Naive thymus-derived CD4-positive, alpha-beta T cell (primary cell): ENCODE measurements at regions not wholly inside any gene's neighbourhood (a gene's known extent, or its start where the extent isn't known, plus 50 kb on each side); places are given as distances from the start of the nearest gene placed in this dataset.

Experiments
- ATAC-seq: fragments of 150-1000 bp; cut with Tn5 transposase; 2 replicates; pipeline ENCODE4 v1.10.0; 2021; ENCODE audit warnings: mild to moderate bottlenecking, moderate library complexity
- CTCF ChIA-PET: fragments of 350-600 bp; sonication (Branson Sonifier 250); formaldehyde crosslinking; loops from one replicate; lab custom pipeline; 2021; ENCODE audit warnings: antibody characterized with exemption; lab: Charles Lee
- POLR2A ChIA-PET: fragments of 350-600 bp; sonication (Branson Sonifier 250); formaldehyde crosslinking; loops from one replicate; lab custom pipeline; 2021; ENCODE audit warnings: antibody characterized with exemption, inconsistent platforms; lab: Charles Lee
- DNase-seq, 9 donors: peaks; one replicate each; pipeline versions ENCODE4 v3.0.0 to v3.0.0-alpha.2; 2020 to 2022; ENCODE audit warnings: mixed read lengths in 1 of 9
- H3K27ac ChIP-seq: one replicate; pipeline ENCODE4 v1.7.0; 2013; ENCODE audit warnings: mild to moderate bottlenecking, low read depth, low read length, moderate library complexity
- H3K27me3 ChIP-seq, 2 donors: one replicate each; pipeline ENCODE4 v1.7.0; 2013; ENCODE audit warnings: low read length in 2 of 2, mild to moderate bottlenecking in 2 of 2, moderate library complexity in 2 of 2; ENCODE audit not compliant: control insufficient read depth in 2 of 2, insufficient read depth in 2 of 2
- H3K36me3 ChIP-seq, 3 experiments: 1 replicate in 2 of 3; 2 replicates in 1 of 3; pipeline ENCODE4 v1.7.0; 2013; ENCODE audit warnings: low read length in 3 of 3, mild to moderate bottlenecking in 3 of 3, moderate library complexity in 1 of 3; ENCODE audit not compliant: insufficient read depth in 3 of 3, control insufficient read depth in 2 of 3
- H3K4me1 ChIP-seq, 2 donors: one replicate each; pipeline ENCODE4 v1.7.0; 2013; ENCODE audit warnings: low read length in 2 of 2, mild to moderate bottlenecking in 2 of 2, moderate library complexity in 1 of 2; ENCODE audit not compliant: control insufficient read depth in 2 of 2, insufficient read depth in 2 of 2
- H3K4me3 ChIP-seq: 2 replicates; pipeline ENCODE4 v1.7.0; 2013; ENCODE audit warnings: mild to moderate bottlenecking, low read length
- H3K9me3 ChIP-seq, 3 experiments: 1 replicate in 2 of 3; 2 replicates in 1 of 3; pipeline ENCODE4 v1.7.0; 2013; ENCODE audit warnings: low read length in 3 of 3; ENCODE audit not compliant: control insufficient read depth in 2 of 3
- H3K27ac Mint-ChIP-seq, 9 donors: one replicate each; pipeline ENCODE4 v1.8.0; 2020 to 2022; ENCODE audit warnings: mixed read lengths in 9 of 9, mild to moderate bottlenecking in 8 of 9, moderate library complexity in 5 of 9, inconsistent platforms in 2 of 9
- H3K27me3 Mint-ChIP-seq, 5 donors: one replicate each; pipeline ENCODE4 v1.8.0; 2021 to 2022; ENCODE audit warnings: mixed read lengths in 5 of 5, mild to moderate bottlenecking in 1 of 5
- H3K36me3 Mint-ChIP-seq, 5 donors: one replicate each; pipeline ENCODE4 v1.8.0; 2020 to 2022; ENCODE audit warnings: mixed read lengths in 5 of 5, mild to moderate bottlenecking in 3 of 5, inconsistent platforms in 1 of 5
- H3K4me1 Mint-ChIP-seq, 7 donors: one replicate each; pipeline ENCODE4 v1.8.0; 2020 to 2022; ENCODE audit warnings: mixed read lengths in 7 of 7, mild to moderate bottlenecking in 3 of 7, inconsistent platforms in 1 of 7
- H3K4me3 Mint-ChIP-seq, 10 donors: one replicate each; pipeline ENCODE4 v1.8.0; 2020 to 2022; ENCODE audit warnings: mild to moderate bottlenecking in 10 of 10, mixed read lengths in 10 of 10, moderate library complexity in 6 of 10, inconsistent platforms in 2 of 10
- H3K9me3 Mint-ChIP-seq, 11 donors: one replicate each; pipeline ENCODE4 v1.8.0; 2020 to 2022; ENCODE audit warnings: mixed read lengths in 11 of 11, mild to moderate bottlenecking in 4 of 11, inconsistent platforms in 1 of 11, moderate library complexity in 1 of 11
- intact Hi-C, 2 donors: fragments of 100-400 bp; cut with micrococcal nuclease; formaldehyde crosslinking; loops; one replicate each; pipeline ENCODE4 v1.15.1; 2023

- ATAC-seq = no peak
- no peak overlapping the region for H3K27ac Mint-ChIP-seq
- H3K27me3 Mint-ChIP-seq = peaks cover 0 to 5% (median 0%) of the 10 kb centered on the region in 5 donors
- no peaks in the 10 kb centered on the region for H3K4me1 Mint-ChIP-seq
- Histone ChIP-seq H3K4me3 (no peak overlapping the region), H3K36me3 (no peaks in the 10 kb centered on the region), H3K4me1 (no peaks in the 10 kb centered on the region), H3K27ac (no peak overlapping the region), H3K9me3 (no peaks in the 10 kb centered on the region), H3K27me3 (no peaks in the 10 kb centered on the region)
- H3K36me3 Mint-ChIP-seq = no peaks in the 10 kb centered on the region
- no peak overlapping the region for H3K4me3 Mint-ChIP-seq
- DNase-seq = no peak
- intact Hi-C loops = no loop called here
- H3K9me3 Mint-ChIP-seq = peaks cover 0 to 22% (median 6%) of the 10 kb centered on the region in 11 donors
- ChIA-PET POLR2A (no interaction called here), CTCF (no interaction called here)
Observed at GRCh38 chr12:114851981-114852380, 168.0 kb upstream of the TBX3 start.

DNA sequence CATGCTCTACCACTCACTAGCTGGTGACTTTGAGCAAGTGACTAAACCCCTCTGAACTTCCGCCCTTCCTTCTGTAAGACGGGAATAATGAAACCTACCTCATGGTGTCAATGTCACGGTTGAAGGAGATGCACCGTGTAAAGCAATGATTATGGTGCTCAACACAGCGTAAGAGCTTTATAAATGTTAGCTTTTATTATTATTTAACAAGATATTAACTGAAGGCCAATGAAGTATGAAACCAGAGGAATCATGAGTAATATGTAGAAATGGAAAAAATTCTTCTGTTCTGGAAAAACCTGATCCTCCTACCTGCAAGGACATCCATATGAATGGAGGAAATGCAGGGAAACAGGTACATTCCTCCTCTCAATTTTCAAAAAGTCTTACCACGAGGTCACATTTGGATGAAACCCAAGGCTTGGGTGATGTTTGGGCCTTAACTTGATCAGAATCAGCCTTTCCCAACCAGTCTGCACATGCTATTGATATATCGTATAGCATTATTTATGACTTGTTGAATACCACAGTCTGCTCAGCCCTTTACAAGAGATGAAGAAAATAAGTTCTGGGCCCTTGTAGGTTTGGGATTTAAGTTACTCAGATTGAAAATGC, 166.8 kb upstream of the TBX3 start:
- no peak overlapping the region for H3K4me3 ChIP-seq
- no peak for ATAC-seq
- Mint-ChIP-seq H3K9me3 (peaks cover 0 to 22% (median 6%) of the 10 kb centered on the region in 11 donors), H3K27ac (no peak overlapping the region), H3K4me3 (no peak overlapping the region), H3K36me3 (no peaks in the 10 kb centered on the region), H3K27me3 (peaks cover 0 to 5% (median 0%) of the 10 kb centered on the region in 5 donors), H3K4me1 (no peaks in the 10 kb centered on the region)
- H3K27ac ChIP-seq = no peak overlapping the region
- H3K36me3 ChIP-seq = no peaks in the 10 kb centered on the region
- ChIA-PET POLR2A (no interaction called here), CTCF (no interaction called here)
- no peaks in the 10 kb centered on the region for H3K27me3 ChIP-seq
- no peak for DNase-seq
- no peaks in the 10 kb centered on the region for H3K9me3 ChIP-seq
- H3K4me1 ChIP-seq = no peaks in the 10 kb centered on the region
- intact Hi-C loops = no loop called here

- DNase-seq (no peak), ATAC-seq (no peak)
- H3K9me3 ChIP-seq = no peaks in the 10 kb centered on the region
- ChIA-PET POLR2A (no interaction called here), CTCF (no interaction called here)
- H3K27ac Mint-ChIP-seq = peak overlapping the region in 1 of 9 donors; percentile 23
- no peaks in the 10 kb centered on the region for H3K27me3 ChIP-seq
- H3K9me3 Mint-ChIP-seq = peaks cover 0 to 9% (median 3%) of the 10 kb centered on the region in 11 donors
- H3K4me3 Mint-ChIP-seq = no peak overlapping the region
- H3K4me1 ChIP-seq = no peaks in the 10 kb centered on the region
- no peaks in the 10 kb centered on the region for H3K36me3 ChIP-seq
- H3K27ac ChIP-seq = no peak overlapping the region
- H3K4me3 ChIP-seq = no peak overlapping the region
- peaks cover 0 to 5% (median 0%) of the 10 kb centered on the region in 5 donors for H3K27me3 Mint-ChIP-seq
- H3K4me1 Mint-ChIP-seq = no peaks in the 10 kb centered on the region
- no peaks in the 10 kb centered on the region for H3K36me3 Mint-ChIP-seq
- intact Hi-C loops = no loop called here
Observed at GRCh38 chr12:114848666-114849065, 164.7 kb upstream of the TBX3 start.

DNA sequence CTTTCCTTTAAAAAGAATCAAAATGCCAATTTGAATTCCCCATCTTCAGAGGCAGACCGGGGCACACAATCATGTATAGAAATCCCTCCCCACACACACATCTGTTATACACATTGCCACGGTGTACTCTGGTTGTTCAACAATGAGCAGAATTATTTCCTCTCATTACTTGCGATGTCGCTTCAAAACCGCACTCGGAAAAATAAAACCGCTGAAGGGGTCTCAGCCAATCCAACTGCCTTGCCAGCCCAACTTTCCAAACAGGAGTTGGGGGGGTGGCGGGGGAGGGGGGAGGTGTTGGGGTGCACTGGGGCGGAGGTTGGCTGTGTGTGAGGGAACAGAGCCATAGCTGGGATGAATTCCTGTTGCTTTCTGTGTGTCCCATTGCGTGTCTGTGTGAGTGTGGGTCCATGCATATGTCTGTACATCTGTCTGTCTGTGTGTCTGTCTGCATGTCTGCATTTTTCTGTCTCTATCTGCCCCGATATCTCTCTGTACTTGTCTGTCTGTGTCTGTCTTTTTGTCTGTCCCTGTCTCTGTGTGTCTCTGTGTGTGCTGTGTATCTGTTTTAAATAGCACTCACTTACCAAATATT, 163.6 kb upstream of the TBX3 start:
- no peak overlapping the region for H3K4me3 Mint-ChIP-seq

DNA sequence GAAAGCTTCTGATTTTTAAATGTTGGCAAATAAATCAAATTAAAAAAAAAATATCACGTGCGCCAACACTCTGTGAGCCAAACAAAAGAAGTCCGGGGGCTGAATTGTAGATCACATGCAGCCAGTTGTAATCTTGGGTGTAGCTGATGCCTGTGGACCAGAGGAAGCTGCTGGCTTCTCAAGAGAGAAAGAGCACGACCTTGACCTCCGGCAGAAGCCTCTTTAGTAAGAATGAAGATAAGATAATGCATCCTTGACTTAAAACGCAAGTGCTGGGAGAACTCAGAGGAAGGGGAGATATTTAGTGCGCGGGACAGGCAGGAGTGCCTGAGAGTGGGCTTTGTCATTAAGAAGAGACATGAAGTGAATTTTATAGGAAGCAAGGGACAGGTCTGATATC, 162.8 kb upstream of the TBX3 start:
- Histone ChIP-seq H3K4me1 (no peaks in the 10 kb centered on the region), H3K4me3 (no peak overlapping the region), H3K27me3 (no peaks in the 10 kb centered on the region), H3K27ac (no peak overlapping the region), H3K9me3 (no peaks in the 10 kb centered on the region), H3K36me3 (no peaks in the 10 kb centered on the region)
- Mint-ChIP-seq H3K27me3 (peaks cover 0 to 4% (median 0%) of the 10 kb centered on the region in 5 donors), H3K27ac (no peak overlapping the region), H3K4me3 (no peak overlapping the region), H3K9me3 (peaks cover 0 to 4% (median 0%) of the 10 kb centered on the region in 11 donors), H3K36me3 (no peaks in the 10 kb centered on the region), H3K4me1 (no peaks in the 10 kb centered on the region)
- CTCF ChIA-PET = no interaction called here
- POLR2A ChIA-PET = no interaction called here
- DNase-seq (no peak), ATAC-seq (no peak)
- intact Hi-C loops = no loop called here

More for the DNA sequence above, 163.6 kb upstream of the TBX3 start:
- Histone ChIP-seq H3K27ac (no peak overlapping the region), H3K9me3 (no peaks in the 10 kb centered on the region), H3K36me3 (no peaks in the 10 kb centered on the region), H3K4me3 (no peak overlapping the region), H3K27me3 (no peaks in the 10 kb centered on the region), H3K4me1 (no peaks in the 10 kb centered on the region)
- H3K4me1 Mint-ChIP-seq = no peaks in the 10 kb centered on the region
- H3K27ac Mint-ChIP-seq = no peak overlapping the region
- peaks cover 0 to 4% (median 0%) of the 10 kb centered on the region in 5 donors for H3K27me3 Mint-ChIP-seq
- POLR2A ChIA-PET = no interaction called here
- intact Hi-C loops = no loop called here
- peaks cover 0 to 5% (median 1%) of the 10 kb centered on the region in 11 donors for H3K9me3 Mint-ChIP-seq
- no peaks in the 10 kb centered on the region for H3K36me3 Mint-ChIP-seq
- CTCF ChIA-PET = no interaction called here
- DNase-seq = no peak
- no peak for ATAC-seq

GRCh38 chr12:114841557-114842251, 157.7 kb upstream of the TBX3 start:
- intact Hi-C loops = no loop called here
- no peak for ATAC-seq

More at GRCh38 chr12:114841557-114842251, 157.7 kb upstream of the TBX3 start:
- H3K4me1 ChIP-seq = no peaks in the 10 kb centered on the region
- Mint-ChIP-seq H3K27me3 (no peaks in the 10 kb centered on the region), H3K27ac (no peak overlapping the region), H3K9me3 (peaks cover 0 to 4% (median 0%) of the 10 kb centered on the region in 11 donors), H3K36me3 (no peaks in the 10 kb centered on the region), H3K4me1 (no peaks in the 10 kb centered on the region), H3K4me3 (no peak overlapping the region)
- H3K4me3 ChIP-seq = no peak overlapping the region
- no peak overlapping the region for H3K27ac ChIP-seq
- no peaks in the 10 kb centered on the region for H3K27me3 ChIP-seq
- no peaks in the 10 kb centered on the region for H3K36me3 ChIP-seq
- no peak for DNase-seq
- ChIA-PET POLR2A (no interaction called here), CTCF (no interaction called here)
- H3K9me3 ChIP-seq = no peaks in the 10 kb centered on the region
